GM21825 (cell line): ENCODE measurements at regions not wholly inside any gene's neighbourhood (a gene's known extent, or its start where the extent isn't known, plus 50 kb on each side); places are given as distances from the start of the nearest gene placed in this dataset.
"Not testable (repeated sequence)": the region's sequence is repeated elsewhere in the genome, so short reads cannot be mapped to it uniquely, and the experiment has no call there.

Experiments
- ATAC-seq: cut with Tn5 transposase; IDR thresholded peaks from one replicate; pipeline ENCODE4 v1.9.1; 2021; ENCODE audit warnings: mild to moderate bottlenecking, moderate library complexity; ENCODE audit not compliant: unreplicated experiment

GRCh38 chr9:82763656-82764055 lies 299.3 kb downstream of the RASEF start:
- ATAC-seq: no peak

GRCh38 chr9:82764061-82764668 lies 298.8 kb downstream of the RASEF start:
- no peak for ATAC-seq

GRCh38 chr9:82774707-82775231 lies 288.2 kb downstream of the RASEF start:
- not testable (repeated sequence) for ATAC-seq

- ATAC-seq: no peak
These were observed 286.4 kb downstream of the RASEF start for GRCh38 chr9:82776508-82776907.

- no peak for ATAC-seq
These were observed 285.6 kb downstream of the RASEF start for GRCh38 chr9:82777366-82777765.

- ATAC-seq: not testable (repeated sequence)
These were observed 284.0 kb downstream of the RASEF start for GRCh38 chr9:82778923-82779322.

- ATAC-seq: no peak
These were observed 282.9 kb downstream of the RASEF start for GRCh38 chr9:82780017-82780416.

- ATAC-seq: no peak
These were observed 281.0 kb downstream of the RASEF start for GRCh38 chr9:82781921-82782392.

GRCh38 chr9:82783045-82783444 lies 279.9 kb downstream of the RASEF start:
- no peak for ATAC-seq

- ATAC-seq: no peak
These were observed 278.4 kb downstream of the RASEF start for GRCh38 chr9:82784589-82784988.

- no peak for ATAC-seq
These were observed 273.7 kb downstream of the RASEF start for GRCh38 chr9:82789155-82789824.

GRCh38 chr9:82790875-82791274 lies 272.1 kb downstream of the RASEF start:
- no peak for ATAC-seq

- no peak for ATAC-seq
These were observed 271.2 kb downstream of the RASEF start for GRCh38 chr9:82791692-82792091.

- no peak for ATAC-seq
These were observed 265.4 kb downstream of the RASEF start for GRCh38 chr9:82797534-82797933.

- no peak for ATAC-seq
These were observed 263.7 kb downstream of the RASEF start for GRCh38 chr9:82799286-82799685.

GRCh38 chr9:82805027-82805426 lies 257.9 kb downstream of the RASEF start:
- no peak for ATAC-seq

- ATAC-seq: no peak
These were observed 254.5 kb downstream of the RASEF start for GRCh38 chr9:82808478-82808877.

- ATAC-seq: no peak
These were observed 252.0 kb downstream of the RASEF start for GRCh38 chr9:82810915-82811314.

- no peak for ATAC-seq
These were observed 243.7 kb downstream of the RASEF start for GRCh38 chr9:82819260-82819659.

GRCh38 chr9:82820186-82820585 lies 242.8 kb downstream of the RASEF start:
- no peak for ATAC-seq

GRCh38 chr9:82829818-82830217 lies 233.1 kb downstream of the RASEF start:
- ATAC-seq: no peak

GRCh38 chr9:82865524-82865923 lies 197.4 kb downstream of the RASEF start:
- no peak for ATAC-seq
